ENCODE measurements at regions not wholly inside any gene's neighbourhood (a gene's known extent, or its start where the extent isn't known, plus 50 kb on each side); places are given as distances from the start of the nearest gene placed in this dataset.
A peak's percentile ranks its signal among the peaks of the same experiment; 100 is the strongest.
"Not testable (repeated sequence)": the region's sequence is repeated elsewhere in the genome, so short reads cannot be mapped to it uniquely, and the experiment has no call there.

- no CpG with 5 or more reads among the region's 1 CpG for WGBS, 2 donors
- H3K4me3 ChIP-seq; H3K27me3 ChIP-seq; intact Hi-C loops (cut with DNase I); H3K36me3 ChIP-seq; H3K9me3 ChIP-seq; H3K4me1 ChIP-seq; DNase-seq; H3K27ac ChIP-seq: not testable (repeated sequence)
These were observed 1479.5 kb downstream of the RPIA start for GRCh38 chr2:90170978-90171377.

GRCh38 chr2:90173081-90173480, 1481.6 kb downstream of the RPIA start:
- H3K4me1 ChIP-seq; H3K36me3 ChIP-seq; H3K27ac ChIP-seq; H3K27me3 ChIP-seq; H3K9me3 ChIP-seq; intact Hi-C loops (cut with DNase I); DNase-seq; H3K4me3 ChIP-seq: not testable (repeated sequence)
- 71 to 76% methylated on average over 1 to 2 of the region's 2 CpGs for WGBS, 2 donors

GRCh38 chr2:90179591-90179990, 1488.1 kb downstream of the RPIA start:
- H3K36me3 ChIP-seq; H3K4me1 ChIP-seq; H3K27ac ChIP-seq; H3K9me3 ChIP-seq; DNase-seq; H3K27me3 ChIP-seq; intact Hi-C loops (cut with DNase I); H3K4me3 ChIP-seq: not testable (repeated sequence)
- 30% methylated on average over 2 of the region's 3 CpGs; no CpG with 5 or more reads in 1 of the 2 donors for WGBS, 2 donors

- 33% methylated on average over 1 of the region's 1 CpG; no CpG with 5 or more reads in 1 of the 2 donors for WGBS, 2 donors
- Histone ChIP-seq H3K4me1 (no peaks in the 10 kb centered on the region), H3K4me3 (no peak overlapping the region), H3K9me3 (no peaks in the 10 kb centered on the region), H3K27ac (no peak overlapping the region), H3K36me3 (no peaks in the 10 kb centered on the region), H3K27me3 (peaks cover 0 to 3% (median 0%) of the 10 kb centered on the region in 4 donors)
- no peak for DNase-seq
- TF ChIP-seq POLR2A (IDR thresholded peaks at IDR 0.05) (no peak), CTCF (IDR thresholded peaks at IDR 0.05) (peak in 1 of 6 experiments; percentile 5)
- intact Hi-C loops (cut with DNase I), result no loop called here
These were observed 1516.1 kb downstream of the RPIA start for GRCh38 chr2:90207454-90208058.

GRCh38 chr2:90209009-90209408, 1517.5 kb downstream of the RPIA start:
- TF ChIP-seq POLR2A (IDR thresholded peaks at IDR 0.05) (no peak), CTCF (IDR thresholded peaks at IDR 0.05) (no peak)
- DNase-seq, result no peak
- no peaks in the 10 kb centered on the region for H3K36me3 ChIP-seq
- H3K4me1 ChIP-seq, result no peaks in the 10 kb centered on the region
- peaks cover 0 to 3% (median 0%) of the 10 kb centered on the region in 4 donors for H3K27me3 ChIP-seq
- H3K9me3 ChIP-seq, result no peaks in the 10 kb centered on the region
- no peak overlapping the region for H3K27ac ChIP-seq
- H3K4me3 ChIP-seq, result no peak overlapping the region
- intact Hi-C loops (cut with DNase I), result no loop called here
- 71 to 79% methylated on average over 4 to 5 of the region's 5 CpGs for WGBS, 2 donors

- H3K4me3 ChIP-seq, result no peak overlapping the region
- H3K27ac ChIP-seq, result no peak overlapping the region
- no peaks in the 10 kb centered on the region for H3K9me3 ChIP-seq
- no peaks in the 10 kb centered on the region for H3K36me3 ChIP-seq
- no peak for DNase-seq
- TF ChIP-seq POLR2A (IDR thresholded peaks at IDR 0.05) (no peak), CTCF (IDR thresholded peaks at IDR 0.05) (no peak)
- intact Hi-C loops (cut with DNase I), result no loop called here
- H3K27me3 ChIP-seq, result peaks cover 0 to under 1% (median 0%) of the 10 kb centered on the region in 4 donors
- no peaks in the 10 kb centered on the region for H3K4me1 ChIP-seq
- WGBS, 2 donors, result 100% methylated on average over 1 of the region's 4 CpGs; no CpG with 5 or more reads in 1 of the 2 donors
These were observed 1518.3 kb downstream of the RPIA start for GRCh38 chr2:90209806-90210205.

- H3K27me3 ChIP-seq; intact Hi-C loops (cut with DNase I); H3K4me3 ChIP-seq; H3K36me3 ChIP-seq; H3K4me1 ChIP-seq; H3K9me3 ChIP-seq; DNase-seq; H3K27ac ChIP-seq: not testable (repeated sequence)
- 37 to 83% methylated on average over 1 to 2 of the region's 2 CpGs for WGBS, 2 donors
These were observed 1524.4 kb downstream of the RPIA start for GRCh38 chr2:90215880-90216279.

GRCh38 chr2:90216801-90217200, 1525.3 kb downstream of the RPIA start:
- H3K36me3 ChIP-seq; H3K4me1 ChIP-seq; H3K27ac ChIP-seq; H3K4me3 ChIP-seq; intact Hi-C loops (cut with DNase I); H3K9me3 ChIP-seq; DNase-seq; H3K27me3 ChIP-seq: not testable (repeated sequence)
- WGBS, 2 donors, result 14 to 22% methylated on average over 1 of the region's 1 CpG

- H3K4me1 ChIP-seq; H3K9me3 ChIP-seq; intact Hi-C loops (cut with DNase I); H3K27me3 ChIP-seq; DNase-seq; H3K36me3 ChIP-seq; H3K4me3 ChIP-seq; H3K27ac ChIP-seq: not testable (repeated sequence)
- WGBS, 2 donors, result no CpG with 5 or more reads among the region's 2 CpGs
These were observed 1527.1 kb downstream of the RPIA start for GRCh38 chr2:90218534-90218933.

GRCh38 chr2:90220623-90221299, 1529.3 kb downstream of the RPIA start:
- H3K4me1 ChIP-seq; intact Hi-C loops (cut with DNase I): not testable (repeated sequence)
- WGBS, 2 donors, result 60 to 100% methylated on average over 1 to 2 of the region's 2 CpGs

More at GRCh38 chr2:90220623-90221299, 1529.3 kb downstream of the RPIA start:
- H3K4me3 ChIP-seq, H3K27me3 ChIP-seq, H3K36me3 ChIP-seq, H3K27ac ChIP-seq, DNase-seq, H3K9me3 ChIP-seq: not testable (repeated sequence)

Measured in esophagus squamous epithelium (tissue), 5 donors.